B cell (primary cell): ENCODE measurements at regions not wholly inside any gene's neighbourhood (a gene's known extent, or its start where the extent isn't known, plus 50 kb on each side); places are given as distances from the start of the nearest gene placed in this dataset.

Experiments used
- EZH2 ChIP-seq: IDR thresholded peaks from 2 replicates; pipeline ENCODE4 v1.6.1; 2012; ENCODE audit warnings: borderline replicate concordance, low read depth, mild to moderate bottlenecking, moderate library complexity, low read length; ENCODE audit not compliant: insufficient read depth, poor library complexity, severe bottlenecking
- TF ChIP-seq, protein P1 (sequence below): fragments of 200-600 bp; IDR thresholded peaks from one replicate; pipeline ENCODE4 v1.8.0; 2022; ENCODE audit warnings: antibody characterized with exemption, mild to moderate bottlenecking

DNA sequence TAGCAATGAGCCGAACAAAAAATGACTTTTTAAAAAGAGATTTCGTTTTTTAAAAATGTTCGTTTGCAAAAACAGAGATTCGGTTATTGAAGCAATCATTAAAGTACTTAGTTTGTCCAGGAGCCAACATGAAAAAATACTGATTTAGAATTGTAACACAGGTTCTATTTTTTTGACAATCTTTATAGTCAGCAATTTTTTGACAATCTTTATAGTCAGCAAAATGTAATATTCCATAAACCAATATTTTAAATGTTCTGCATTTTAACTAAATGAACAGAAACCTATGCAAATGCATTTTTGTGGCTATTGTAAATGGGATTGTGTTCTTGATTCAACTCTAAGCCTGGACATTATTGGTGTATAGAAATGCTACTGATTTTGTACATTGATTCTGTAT, 161.8 kb downstream of the DSEL start:
- TF ChIP-seq EZH2, result no peak
- TF ChIP-seq, protein P1, sequence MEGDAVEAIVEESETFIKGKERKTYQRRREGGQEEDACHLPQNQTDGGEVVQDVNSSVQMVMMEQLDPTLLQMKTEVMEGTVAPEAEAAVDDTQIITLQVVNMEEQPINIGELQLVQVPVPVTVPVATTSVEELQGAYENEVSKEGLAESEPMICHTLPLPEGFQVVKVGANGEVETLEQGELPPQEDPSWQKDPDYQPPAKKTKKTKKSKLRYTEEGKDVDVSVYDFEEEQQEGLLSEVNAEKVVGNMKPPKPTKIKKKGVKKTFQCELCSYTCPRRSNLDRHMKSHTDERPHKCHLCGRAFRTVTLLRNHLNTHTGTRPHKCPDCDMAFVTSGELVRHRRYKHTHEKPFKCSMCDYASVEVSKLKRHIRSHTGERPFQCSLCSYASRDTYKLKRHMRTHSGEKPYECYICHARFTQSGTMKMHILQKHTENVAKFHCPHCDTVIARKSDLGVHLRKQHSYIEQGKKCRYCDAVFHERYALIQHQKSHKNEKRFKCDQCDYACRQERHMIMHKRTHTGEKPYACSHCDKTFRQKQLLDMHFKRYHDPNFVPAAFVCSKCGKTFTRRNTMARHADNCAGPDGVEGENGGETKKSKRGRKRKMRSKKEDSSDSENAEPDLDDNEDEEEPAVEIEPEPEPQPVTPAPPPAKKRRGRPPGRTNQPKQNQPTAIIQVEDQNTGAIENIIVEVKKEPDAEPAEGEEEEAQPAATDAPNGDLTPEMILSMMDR, result no peak
